Spleen (tissue), 7 donors: ENCODE measurements at regions not wholly inside any gene's neighbourhood (a gene's known extent, or its start where the extent isn't known, plus 50 kb on each side); places are given as distances from the start of the nearest gene placed in this dataset.

Experiments used
- CTCF ChIP-seq, 11 experiments: fragments of 200-600 bp in 7 of 11; fragments of 450-650 bp in 4 of 11; sonication (generic) in 4 of 11; IDR thresholded peaks in 8 of 11; conservative IDR thresholded peaks in 3 of 11; 1 replicate in 7 of 11; 2 replicates in 4 of 11; pipeline versions ENCODE4 v1.4.0 to v1.8.0; 2016 to 2021; ENCODE audit warnings: antibody characterized with exemption in 11 of 11, inconsistent platforms in 4 of 11, mild to moderate bottlenecking in 1 of 11
- POLR2A ChIP-seq, 3 donors: fragments of 450-650 bp; IDR thresholded peaks; one replicate each; pipeline ENCODE4 v1.5.1; 2017; ENCODE audit warnings: antibody characterized with exemption in 3 of 3, mild to moderate bottlenecking in 1 of 3
- donor health status: DM: no; HTN: no; CAD: no; lungs with moderate emphysema.
- donor health status: DM: no; HTN: no; CAD: no.
- donor health status: DM: no; HTN: no; CAD: no.

- TF ChIP-seq CTCF (IDR thresholded peaks at IDR 0.05 in 8 of 11, conservative IDR thresholded peaks at IDR 0.05 in 3 of 11) (no peak), POLR2A (IDR thresholded peaks at IDR 0.05) (no peak)
Observed at GRCh38 chr10:113384181-113384580, 168.7 kb upstream of the HABP2 start.
